GM23338 (cell line): ENCODE measurements at regions not wholly inside any gene's neighbourhood (a gene's known extent, or its start where the extent isn't known, plus 50 kb on each side); places are given as distances from the start of the nearest gene placed in this dataset.

ENCODE experiments used
- ATAC-seq: fragments of 200-7000 bp; cut with Tn5 transposase; 3 replicates; pipeline ENCODE4 v1.9.1; 2020
- DNase-seq: peaks from one replicate; pipeline ENCODE4 v3.0.0-alpha.2; 2015; ENCODE audit warnings: low spot score
- H2AFZ ChIP-seq: fragments of 200-600 bp; sonication (generic); 2 replicates; pipeline ENCODE4 v1.8.0; 2016; ENCODE audit warnings: antibody characterized with exemption, mild to moderate bottlenecking, moderate library complexity
- H3F3A ChIP-seq: fragments of 200-600 bp; sonication (generic); replicated peaks from 2 replicates; pipeline ENCODE4 v1.8.0; 2017; ENCODE audit warnings: antibody characterized with exemption, mixed run types, low read depth
- H3K27ac ChIP-seq: fragments of 200-600 bp; sonication (generic); 2 replicates; pipeline ENCODE4 v1.6.1; 2016; ENCODE audit warnings: low read depth
- H3K27me3 ChIP-seq: fragments of 200-600 bp; sonication (generic); 2 replicates; pipeline ENCODE4 v1.8.0; 2016; ENCODE audit warnings: mild to moderate bottlenecking, mixed run types, moderate library complexity; ENCODE audit not compliant: insufficient read depth
- H3K36me3 ChIP-seq: fragments of 200-600 bp; sonication (generic); 2 replicates; pipeline ENCODE4 v1.8.0; 2016; ENCODE audit warnings: mild to moderate bottlenecking; ENCODE audit not compliant: insufficient read depth
- H3K4me1 ChIP-seq: fragments of 200-600 bp; sonication (generic); 2 replicates; pipeline ENCODE4 v1.8.0; 2016; ENCODE audit warnings: mild to moderate bottlenecking, moderate library complexity; ENCODE audit not compliant: insufficient read depth
- H3K4me2 ChIP-seq: fragments of 200-600 bp; sonication (generic); 2 replicates; pipeline ENCODE4 v1.7.1; 2017; ENCODE audit warnings: mixed run types
- H3K4me3 ChIP-seq: fragments of 200-600 bp; sonication (generic); 2 replicates; pipeline ENCODE4 v1.6.1; 2016; ENCODE audit warnings: mixed run types
- H3K79me2 ChIP-seq: fragments of 200-600 bp; sonication (generic); replicated peaks from 2 replicates; pipeline ENCODE4 v1.8.0; 2017; ENCODE audit warnings: mild to moderate bottlenecking; ENCODE audit not compliant: insufficient read depth
- H3K9me2 ChIP-seq: fragments of 200-600 bp; sonication (generic); 2 replicates; pipeline ENCODE4 v1.8.0; 2017; ENCODE audit not compliant: insufficient read depth
- H4K20me1 ChIP-seq: fragments of 200-600 bp; sonication (generic); replicated peaks from 2 replicates; pipeline ENCODE4 v1.8.0; 2017; ENCODE audit warnings: mild to moderate bottlenecking; ENCODE audit not compliant: insufficient read depth
- H3K27ac Mint-ChIP-seq: 2 replicates; pipeline ENCODE4 v1.8.0; 2020; ENCODE audit warnings: inconsistent platforms, mild to moderate bottlenecking, moderate library complexity, mixed read lengths
- H3K27me3 Mint-ChIP-seq: 3 replicates; pipeline ENCODE4 v1.8.0; 2022; ENCODE audit warnings: low read depth, mild to moderate bottlenecking, moderate library complexity, mixed read lengths, inconsistent platforms; ENCODE audit not compliant: insufficient read depth, poor library complexity
- H3K36me3 Mint-ChIP-seq: 3 replicates; pipeline ENCODE4 v1.8.0; 2021; ENCODE audit warnings: low read depth, mild to moderate bottlenecking, inconsistent platforms, moderate library complexity, mixed read lengths
- H3K4me1 Mint-ChIP-seq: 3 replicates; pipeline ENCODE4 v1.8.0; 2020; ENCODE audit warnings: mild to moderate bottlenecking, inconsistent platforms, mixed read lengths
- H3K4me3 Mint-ChIP-seq: 3 replicates; pipeline ENCODE4 v1.8.0; 2021; ENCODE audit warnings: moderate library complexity, mild to moderate bottlenecking, inconsistent platforms, mixed read lengths
- H3K9me3 Mint-ChIP-seq: 3 replicates; pipeline ENCODE4 v1.8.0; 2020; ENCODE audit warnings: moderate library complexity, mild to moderate bottlenecking, inconsistent platforms, mixed read lengths
- CREB1 ChIP-seq: fragments of 250-450 bp; sonication (Bioruptor Pico); IDR thresholded peaks from 2 replicates; pipeline ENCODE4 v1.5.0; 2020; ENCODE audit warnings: low read depth, mild to moderate bottlenecking, moderate library complexity
- EZH2phosphoT487 ChIP-seq: fragments of 200-600 bp; sonication (generic); IDR thresholded peaks from one replicate; pipeline ENCODE4 v1.8.1; 2018; ENCODE audit warnings: antibody characterized with exemption; ENCODE audit not compliant: unreplicated experiment
- JUNB ChIP-seq: IDR thresholded peaks from one replicate; pipeline ENCODE4 v1.6.1; 2016; ENCODE audit warnings: antibody characterized with exemption; ENCODE audit not compliant: unreplicated experiment
- NANOG ChIP-seq: IDR thresholded peaks from 2 replicates; pipeline ENCODE4 v1.6.1; 2016; ENCODE audit warnings: antibody characterized with exemption, borderline replicate concordance
- POLR2AphosphoS5 ChIP-seq: IDR thresholded peaks from 2 replicates; pipeline ENCODE4 v1.6.1; 2016; ENCODE audit warnings: antibody characterized with exemption, low read depth
- REST ChIP-seq: IDR thresholded peaks from one replicate; pipeline ENCODE4 v1.6.1; 2018; ENCODE audit warnings: antibody characterized with exemption; ENCODE audit not compliant: unreplicated experiment
- STAT1 ChIP-seq: IDR thresholded peaks from one replicate; pipeline ENCODE4 v1.6.1; 2016; ENCODE audit warnings: antibody characterized with exemption; ENCODE audit not compliant: unreplicated experiment
- ZNF114 ChIP-seq: fragments of 250-450 bp; sonication (Bioruptor Pico); IDR thresholded peaks from 2 replicates; pipeline ENCODE4 v1.5.0; 2020; ENCODE audit warnings: mild to moderate bottlenecking, moderate library complexity
- ZNF462 ChIP-seq: fragments of 250-450 bp; sonication (Bioruptor Pico); IDR thresholded peaks from 2 replicates; pipeline ENCODE4 v1.5.0; 2020; ENCODE audit warnings: mild to moderate bottlenecking, moderate library complexity
- TF ChIP-seq, protein P1 (sequence below), 2 experiments: fragments of 200-600 bp in 1 of 2; sonication (generic) in 1 of 2; conservative IDR thresholded peaks; 2 replicates each; pipeline versions ENCODE4 v1.5.1 to v1.6.1; 2016 to 2017; ENCODE audit warnings: antibody characterized with exemption in 2 of 2, low read depth in 2 of 2, mild to moderate bottlenecking in 2 of 2, moderate library complexity in 1 of 2
- TF ChIP-seq, protein P2 (sequence below): IDR thresholded peaks from 2 replicates; pipeline ENCODE4 v1.6.1; 2016; ENCODE audit warnings: antibody characterized with exemption

DNA sequence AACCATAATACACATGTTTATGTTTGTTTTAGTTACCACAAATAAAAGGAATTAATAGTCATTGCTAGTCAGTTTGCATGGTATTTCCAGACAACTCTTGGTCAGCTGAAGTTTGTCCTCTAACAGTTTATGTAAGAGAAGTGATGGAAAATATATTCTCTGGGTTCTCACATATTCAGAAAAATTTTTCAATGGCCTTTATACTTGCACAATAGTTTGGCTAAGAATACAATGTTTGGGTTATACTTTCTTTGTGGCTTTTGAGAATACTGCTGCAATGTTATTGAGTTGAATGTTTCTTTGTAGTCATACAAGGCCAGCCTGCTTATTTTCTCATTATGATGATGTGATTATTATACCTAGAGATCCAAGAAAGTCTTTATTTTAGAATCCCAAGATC, 133.9 kb downstream of the RAP2B start (continued):
- no peak for TF ChIP-seq JUNB
- TF ChIP-seq, protein P1, sequence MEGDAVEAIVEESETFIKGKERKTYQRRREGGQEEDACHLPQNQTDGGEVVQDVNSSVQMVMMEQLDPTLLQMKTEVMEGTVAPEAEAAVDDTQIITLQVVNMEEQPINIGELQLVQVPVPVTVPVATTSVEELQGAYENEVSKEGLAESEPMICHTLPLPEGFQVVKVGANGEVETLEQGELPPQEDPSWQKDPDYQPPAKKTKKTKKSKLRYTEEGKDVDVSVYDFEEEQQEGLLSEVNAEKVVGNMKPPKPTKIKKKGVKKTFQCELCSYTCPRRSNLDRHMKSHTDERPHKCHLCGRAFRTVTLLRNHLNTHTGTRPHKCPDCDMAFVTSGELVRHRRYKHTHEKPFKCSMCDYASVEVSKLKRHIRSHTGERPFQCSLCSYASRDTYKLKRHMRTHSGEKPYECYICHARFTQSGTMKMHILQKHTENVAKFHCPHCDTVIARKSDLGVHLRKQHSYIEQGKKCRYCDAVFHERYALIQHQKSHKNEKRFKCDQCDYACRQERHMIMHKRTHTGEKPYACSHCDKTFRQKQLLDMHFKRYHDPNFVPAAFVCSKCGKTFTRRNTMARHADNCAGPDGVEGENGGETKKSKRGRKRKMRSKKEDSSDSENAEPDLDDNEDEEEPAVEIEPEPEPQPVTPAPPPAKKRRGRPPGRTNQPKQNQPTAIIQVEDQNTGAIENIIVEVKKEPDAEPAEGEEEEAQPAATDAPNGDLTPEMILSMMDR (conservative IDR thresholded peaks at IDR 0.05; ENCODE audit: low read depth in 2 of 2): no peak
- TF ChIP-seq POLR2AphosphoS5: no peak
- TF ChIP-seq, protein P2, sequence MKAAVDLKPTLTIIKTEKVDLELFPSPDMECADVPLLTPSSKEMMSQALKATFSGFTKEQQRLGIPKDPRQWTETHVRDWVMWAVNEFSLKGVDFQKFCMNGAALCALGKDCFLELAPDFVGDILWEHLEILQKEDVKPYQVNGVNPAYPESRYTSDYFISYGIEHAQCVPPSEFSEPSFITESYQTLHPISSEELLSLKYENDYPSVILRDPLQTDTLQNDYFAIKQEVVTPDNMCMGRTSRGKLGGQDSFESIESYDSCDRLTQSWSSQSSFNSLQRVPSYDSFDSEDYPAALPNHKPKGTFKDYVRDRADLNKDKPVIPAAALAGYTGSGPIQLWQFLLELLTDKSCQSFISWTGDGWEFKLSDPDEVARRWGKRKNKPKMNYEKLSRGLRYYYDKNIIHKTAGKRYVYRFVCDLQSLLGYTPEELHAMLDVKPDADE: no peak

DNA sequence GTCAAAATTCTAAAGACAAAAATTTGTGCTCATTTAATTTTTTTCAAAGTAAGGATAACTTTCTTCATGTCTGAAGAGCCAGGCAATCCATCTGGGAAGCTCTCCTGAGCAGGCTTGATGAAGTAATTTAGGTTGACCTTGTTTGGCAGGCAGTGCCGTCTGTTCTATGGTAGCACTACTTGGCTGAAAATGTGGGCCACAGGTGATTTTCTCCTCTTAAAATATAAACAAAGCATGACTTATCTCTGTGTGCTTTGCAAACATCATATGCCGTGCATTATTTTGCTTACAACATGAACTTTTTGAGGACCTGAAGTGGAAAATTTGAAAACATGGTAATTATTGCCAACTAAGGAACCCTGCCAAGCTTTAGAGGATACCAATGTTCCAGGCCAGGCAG, 143.2 kb downstream of the RAP2B start:
- Histone ChIP-seq H2AFZ (no peak overlapping the region), H4K20me1 (no peaks in the 10 kb centered on the region), H3K4me1 (no peaks in the 10 kb centered on the region), H3K36me3 (no peaks in the 10 kb centered on the region), H3K4me3 (no peak overlapping the region), H3K79me2 (no peaks in the 10 kb centered on the region), H3K4me2 (no peak overlapping the region), H3K27ac (no peak overlapping the region), H3K9me2 (no peaks in the 10 kb centered on the region), H3K27me3 (no peaks in the 10 kb centered on the region), H3F3A (no peaks in the 10 kb centered on the region)
- Mint-ChIP-seq H3K4me3 (no peak overlapping the region), H3K27ac (no peak overlapping the region), H3K9me3 (no peaks in the 10 kb centered on the region), H3K27me3 (no peaks in the 10 kb centered on the region), H3K4me1 (no peaks in the 10 kb centered on the region), H3K36me3 (no peaks in the 10 kb centered on the region)
- ATAC-seq (no peak), DNase-seq (no peak)
- no peak for TF ChIP-seq REST
- TF ChIP-seq STAT1: no peak
- TF ChIP-seq ZNF462 (CRISPR knock-in tag): no peak
- no peak for TF ChIP-seq CREB1 (CRISPR knock-in tag)
- TF ChIP-seq ZNF114: no peak
- no peak for TF ChIP-seq EZH2phosphoT487
- TF ChIP-seq JUNB: no peak
- TF ChIP-seq, protein P1 (conservative IDR thresholded peaks at IDR 0.05; ENCODE audit: low read depth in 2 of 2): no peak
- TF ChIP-seq NANOG: no peak
